Stimulated activated CD8-positive, alpha-beta memory T cell treated with anti-CD3 and anti-CD28 coated beads, Interleukin-12 subunit alpha, Interleukin-12 subunit beta, amount 100 ng/mL, for 1 hour (primary cell): ENCODE measurements at regions not wholly inside any gene's neighbourhood (a gene's known extent, or its start where the extent isn't known, plus 50 kb on each side); places are given as distances from the start of the nearest gene placed in this dataset.
"Not testable (repeated sequence)": the region's sequence is repeated elsewhere in the genome, so short reads cannot be mapped to it uniquely, and the experiment has no call there.

Experiments used
- DNase-seq: peaks from one replicate; pipeline ENCODE4 v3.0.0-alpha.2; 2020; ENCODE audit warnings: low read depth

DNA sequence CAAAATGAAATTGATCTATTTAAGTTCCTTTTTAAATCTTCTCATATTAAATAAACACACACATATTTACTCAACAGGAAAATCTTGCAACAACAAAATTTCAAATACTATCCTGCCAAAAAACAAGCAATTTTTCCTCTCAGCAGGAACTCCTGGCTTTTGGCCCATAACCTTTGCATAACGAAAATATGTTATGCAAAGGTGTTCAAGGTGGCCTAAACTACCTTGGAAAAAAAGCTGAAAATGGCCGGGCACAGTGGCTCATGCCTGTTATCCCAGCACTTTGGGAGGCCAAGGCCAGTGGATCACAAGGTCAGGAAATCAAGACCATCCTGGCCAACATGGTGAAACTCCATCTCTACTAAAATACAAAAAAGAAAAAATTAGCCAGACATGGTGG lies 424.3 kb upstream of the ZNF337 start:
- DNase-seq, result not testable (repeated sequence)

GRCh38 chr20:26094498-26094897 lies 397.8 kb upstream of the ZNF337 start:
- not testable (repeated sequence) for DNase-seq

DNA sequence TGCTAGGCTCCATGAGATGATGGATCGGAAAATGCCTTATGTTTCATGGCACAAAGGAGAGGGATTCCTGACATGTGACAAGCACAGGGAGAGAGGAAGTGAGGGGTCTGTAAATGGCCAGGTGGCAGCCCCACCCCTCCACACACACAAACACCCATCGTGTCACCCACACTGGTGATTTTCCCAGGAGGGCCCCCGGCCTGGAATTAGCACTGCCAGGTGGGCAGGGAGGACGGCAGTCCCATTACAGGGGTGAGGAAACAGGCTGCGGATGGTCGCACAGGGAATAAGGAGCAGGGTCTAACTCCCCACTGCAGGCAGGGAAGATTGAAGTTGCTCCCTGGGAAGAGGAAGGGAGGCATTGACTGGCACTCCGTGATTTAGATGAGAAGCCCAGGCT lies 395.3 kb upstream of the ZNF337 start:
- DNase-seq, result not testable (repeated sequence)

DNA sequence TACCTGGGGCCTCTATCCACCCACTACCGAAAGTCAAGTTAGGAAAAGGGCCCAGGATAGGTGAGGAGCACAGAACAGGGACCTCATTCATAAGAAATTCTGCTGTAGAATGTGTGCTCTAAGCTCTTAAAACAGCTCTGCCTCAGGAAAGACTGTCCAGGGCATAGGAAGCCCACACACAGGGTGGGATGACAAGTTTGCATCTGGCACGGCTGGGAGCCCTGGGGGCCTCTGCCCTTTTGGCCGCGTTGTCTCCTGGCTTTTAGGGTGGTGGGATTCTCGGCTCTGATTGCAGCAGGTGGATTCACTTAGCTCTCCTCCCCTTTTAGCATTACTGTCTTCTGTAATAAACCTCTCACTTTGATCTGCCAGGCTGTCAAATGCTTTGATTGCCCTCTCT lies 389.5 kb upstream of the ZNF337 start:
- not testable (repeated sequence) for DNase-seq

GRCh38 chr20:26073972-26074371 lies 377.3 kb upstream of the ZNF337 start:
- not testable (repeated sequence) for DNase-seq

DNA sequence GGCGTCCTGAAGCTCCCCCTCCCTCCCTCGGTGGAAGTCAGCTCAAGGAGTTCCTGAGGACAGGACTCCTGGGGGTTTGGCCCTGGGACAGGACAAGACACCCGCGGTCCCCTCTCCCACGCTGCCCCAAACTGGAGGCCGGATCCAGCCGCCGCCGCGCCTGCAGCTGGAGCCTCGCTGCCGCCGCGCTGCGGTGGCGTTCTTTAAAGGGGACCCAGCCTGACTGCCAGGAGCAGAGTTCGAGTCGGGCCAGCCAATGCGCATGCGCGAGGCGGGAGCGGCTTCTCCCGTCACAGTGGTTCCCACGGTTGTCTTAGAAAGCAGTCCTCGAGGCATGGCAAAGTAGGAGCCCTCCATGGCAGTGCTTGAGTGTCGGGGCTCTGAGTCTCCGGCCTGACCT lies 362.7 kb upstream of the ZNF337 start:
- not testable (repeated sequence) for DNase-seq

GRCh38 chr20:26058446-26058845 lies 361.8 kb upstream of the ZNF337 start:
- not testable (repeated sequence) for DNase-seq

DNA sequence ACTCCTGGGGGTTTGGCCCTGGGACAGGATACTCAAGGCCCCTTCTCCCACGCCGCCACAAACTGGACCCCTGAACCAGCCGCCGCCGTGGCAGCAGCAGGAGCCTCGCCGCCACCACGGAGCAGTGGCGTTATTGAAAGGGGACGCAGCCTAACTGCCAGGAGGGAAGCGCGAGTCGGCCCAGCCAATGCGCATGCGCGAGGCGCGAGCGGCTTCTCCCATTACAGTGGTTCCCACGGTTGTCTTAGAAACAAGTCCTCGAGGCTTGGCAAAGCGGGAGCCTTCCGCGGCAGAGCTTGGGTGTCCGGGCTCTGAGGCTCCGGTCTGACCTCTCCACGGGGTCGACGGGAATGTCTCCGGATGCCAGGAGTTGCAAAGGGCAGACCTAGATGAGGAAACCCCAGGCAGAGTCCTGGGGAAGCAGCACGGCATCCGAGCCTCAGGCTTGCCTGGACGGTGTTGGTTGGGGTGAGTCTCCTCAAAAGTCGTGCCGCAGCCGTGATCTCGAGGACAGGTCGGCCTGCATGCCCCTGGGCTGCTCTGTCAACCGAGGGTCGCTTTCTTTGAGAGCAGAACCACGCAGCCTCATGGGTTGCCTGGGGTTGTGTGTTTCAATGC lies 360.6 kb upstream of the ZNF337 start:
- not testable (repeated sequence) for DNase-seq

GRCh38 chr20:26025792-26026191 lies 329.1 kb upstream of the ZNF337 start:
- not testable (repeated sequence) for DNase-seq

- not testable (repeated sequence) for DNase-seq
Measured at GRCh38 chr20:26010942-26011276, 314.3 kb upstream of the ZNF337 start.

GRCh38 chr20:26010224-26010941 lies 313.7 kb upstream of the ZNF337 start:
- not testable (repeated sequence) for DNase-seq

DNA sequence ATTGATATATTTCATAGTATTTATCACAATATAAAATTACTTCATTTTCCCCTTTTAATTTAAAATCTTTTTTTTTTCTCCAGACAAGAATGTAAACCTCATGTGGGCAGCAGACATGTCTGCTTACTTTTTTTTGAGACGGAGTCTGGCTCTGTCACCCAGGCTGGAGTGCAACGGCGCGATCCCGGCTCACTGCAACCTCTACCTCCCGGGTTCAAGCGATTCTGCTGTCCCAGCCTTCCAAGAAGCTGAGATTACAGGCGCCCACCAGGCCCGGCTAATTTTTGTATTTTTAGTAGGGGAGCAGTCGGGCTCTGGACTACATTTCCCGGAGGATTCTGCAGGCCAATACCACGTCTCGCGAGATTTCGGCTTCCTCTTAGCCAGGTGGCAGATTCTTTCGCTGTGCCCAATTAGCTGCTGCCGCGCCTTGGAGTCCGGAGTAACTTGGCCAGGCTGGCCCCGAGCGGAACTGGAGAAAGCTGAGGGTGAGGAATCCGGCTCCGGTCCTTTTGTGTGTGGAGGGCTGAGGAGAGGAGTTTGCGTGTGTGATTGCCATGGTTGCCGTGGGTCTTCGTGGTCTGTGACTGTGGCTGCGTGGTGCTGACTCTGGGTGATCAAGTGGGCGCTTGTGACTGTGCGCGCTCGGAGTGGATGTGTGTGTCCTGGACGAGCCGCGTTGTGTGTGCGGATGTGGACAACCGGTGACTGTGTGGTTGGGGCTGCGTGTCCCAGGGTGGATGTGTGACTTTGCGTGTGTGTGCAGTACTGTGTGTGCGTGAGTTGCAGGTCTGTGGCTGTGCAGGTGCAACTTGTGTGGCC lies 313.0 kb upstream of the ZNF337 start:
- peak; percentile 41 for DNase-seq

- not testable (repeated sequence) for DNase-seq
Measured at GRCh38 chr20:26008026-26008425, 311.4 kb upstream of the ZNF337 start.

GRCh38 chr20:26006164-26006563 lies 309.5 kb upstream of the ZNF337 start:
- DNase-seq, result not testable (repeated sequence)

DNA sequence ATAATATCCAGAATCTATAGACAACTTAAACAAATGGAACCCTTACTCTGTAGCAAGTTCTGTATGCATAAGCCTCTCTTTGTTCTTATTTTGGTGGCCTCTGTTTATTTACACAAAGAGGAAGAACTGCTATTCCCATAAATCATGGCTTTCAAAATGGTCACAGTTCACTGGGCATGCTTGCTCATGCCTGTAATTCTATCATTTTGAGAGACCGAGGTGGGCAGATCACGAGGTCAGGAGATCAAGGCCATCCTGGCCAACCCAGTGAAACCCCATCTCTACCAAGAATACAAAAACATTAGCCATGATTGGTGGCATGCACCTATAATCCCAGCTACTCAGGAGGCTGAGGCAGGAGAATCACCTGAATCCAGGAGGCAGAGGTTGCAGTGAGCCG lies 307.3 kb upstream of the ZNF337 start:
- not testable (repeated sequence) for DNase-seq

DNA sequence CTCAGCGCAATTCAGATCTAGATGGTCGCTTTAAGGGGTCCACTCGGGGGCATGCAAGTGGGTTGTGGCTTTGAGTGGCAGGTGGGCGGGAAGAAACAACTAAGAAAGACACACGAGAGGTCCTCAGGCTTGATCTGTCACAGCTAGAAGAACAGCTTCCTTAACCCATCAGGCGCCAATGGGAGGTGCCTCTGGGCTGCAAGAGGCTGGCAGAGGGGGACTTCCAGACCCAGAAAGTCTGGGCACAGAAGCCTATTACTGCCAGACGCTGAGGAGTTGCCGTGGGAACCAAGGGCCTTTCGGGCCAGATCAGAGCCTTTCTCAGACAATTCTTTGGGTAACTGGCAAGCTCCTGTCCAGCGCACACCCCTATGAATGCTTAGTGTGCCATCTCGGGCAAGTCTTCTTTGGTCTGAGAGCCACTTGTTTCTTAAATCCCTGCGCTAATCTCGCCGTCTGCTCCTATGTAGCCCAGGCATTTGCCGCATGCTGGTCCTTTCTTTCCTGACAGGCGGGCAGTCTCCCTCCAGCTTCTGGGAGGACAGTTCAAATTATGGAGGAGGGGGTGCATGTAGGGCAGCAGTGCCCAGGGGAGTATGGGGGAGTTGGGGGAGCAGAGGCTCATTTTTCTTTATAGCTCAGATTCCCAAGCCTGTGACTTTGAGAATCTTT lies 300.9 kb upstream of the ZNF337 start:
- not testable (repeated sequence) for DNase-seq

- no peak for DNase-seq
Measured at GRCh38 chr20:25992146-25992545, 295.5 kb upstream of the ZNF337 start.

GRCh38 chr20:25991756-25992130 lies 295.1 kb upstream of the ZNF337 start:
- DNase-seq, result no peak

- no peak for DNase-seq
Measured at GRCh38 chr20:25991051-25991755, 294.6 kb upstream of the ZNF337 start.

DNA sequence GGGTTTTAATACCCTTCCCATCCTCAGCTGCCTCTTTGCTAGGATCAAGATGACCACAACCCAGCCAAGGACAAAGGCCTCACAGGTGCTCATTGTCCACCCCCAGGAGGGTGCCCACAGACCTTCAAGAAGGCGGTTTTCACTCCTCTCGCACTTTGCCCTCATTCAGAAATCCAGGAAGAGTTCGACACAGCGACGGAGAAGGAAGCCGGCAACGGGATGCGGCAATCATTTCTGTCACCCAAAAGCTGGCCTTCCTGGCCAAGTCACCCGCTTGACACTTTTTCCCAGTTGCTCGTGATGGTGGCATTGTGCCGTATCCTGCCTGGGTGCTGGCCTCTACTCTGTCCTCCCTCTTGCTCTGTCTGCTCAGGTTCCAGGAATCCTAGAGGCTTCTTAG lies 293.0 kb upstream of the ZNF337 start:
- not testable (repeated sequence) for DNase-seq

DNA sequence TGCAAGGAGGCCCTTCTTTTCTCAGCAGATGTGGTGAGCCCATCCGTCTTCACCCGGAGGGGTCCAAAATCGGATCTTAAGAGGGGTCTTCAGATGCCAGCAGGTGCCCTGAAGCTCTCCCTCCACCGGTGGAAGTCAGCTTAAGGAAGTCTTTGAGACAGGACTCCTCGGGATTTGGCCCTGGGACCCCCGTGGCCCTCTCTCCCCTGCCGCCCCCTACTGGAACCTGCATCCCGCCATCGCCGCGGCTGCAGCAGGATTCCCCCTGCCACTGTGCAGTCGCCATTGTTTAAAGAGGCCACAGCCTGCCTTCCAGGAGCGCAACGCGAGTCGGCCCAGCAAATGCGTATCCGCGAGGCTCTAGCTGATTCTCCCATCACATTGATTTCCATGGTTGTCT lies 292.5 kb upstream of the ZNF337 start:
- DNase-seq, result no peak
